ENCODE measurements at regions not wholly inside any gene's neighbourhood (a gene's known extent, or its start where the extent isn't known, plus 50 kb on each side); places are given as distances from the start of the nearest gene placed in this dataset.

DNA sequence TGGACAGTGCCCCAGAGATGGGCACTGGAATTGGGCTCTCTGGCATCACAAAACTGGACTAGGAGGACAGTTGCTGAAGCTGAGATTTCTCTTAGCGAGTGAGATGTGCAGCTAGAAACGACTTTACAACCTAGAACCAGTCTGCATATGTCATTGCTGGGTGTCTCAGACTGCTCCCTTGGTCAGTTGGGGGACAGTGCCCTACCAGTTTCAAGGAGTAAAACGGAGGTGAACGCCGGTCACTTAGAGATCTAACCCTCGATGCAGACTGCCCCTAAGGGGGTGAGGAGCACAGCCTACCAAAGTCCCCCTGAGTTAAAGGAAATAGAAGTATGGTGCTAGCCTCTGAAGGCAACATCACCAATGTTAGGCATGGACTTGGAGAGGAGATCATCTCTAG, 704.4 kb upstream of the CDH9 start:
- DNase-seq (ENCODE audit: low spot score) = no peak
- TF ChIP-seq, protein P1, sequence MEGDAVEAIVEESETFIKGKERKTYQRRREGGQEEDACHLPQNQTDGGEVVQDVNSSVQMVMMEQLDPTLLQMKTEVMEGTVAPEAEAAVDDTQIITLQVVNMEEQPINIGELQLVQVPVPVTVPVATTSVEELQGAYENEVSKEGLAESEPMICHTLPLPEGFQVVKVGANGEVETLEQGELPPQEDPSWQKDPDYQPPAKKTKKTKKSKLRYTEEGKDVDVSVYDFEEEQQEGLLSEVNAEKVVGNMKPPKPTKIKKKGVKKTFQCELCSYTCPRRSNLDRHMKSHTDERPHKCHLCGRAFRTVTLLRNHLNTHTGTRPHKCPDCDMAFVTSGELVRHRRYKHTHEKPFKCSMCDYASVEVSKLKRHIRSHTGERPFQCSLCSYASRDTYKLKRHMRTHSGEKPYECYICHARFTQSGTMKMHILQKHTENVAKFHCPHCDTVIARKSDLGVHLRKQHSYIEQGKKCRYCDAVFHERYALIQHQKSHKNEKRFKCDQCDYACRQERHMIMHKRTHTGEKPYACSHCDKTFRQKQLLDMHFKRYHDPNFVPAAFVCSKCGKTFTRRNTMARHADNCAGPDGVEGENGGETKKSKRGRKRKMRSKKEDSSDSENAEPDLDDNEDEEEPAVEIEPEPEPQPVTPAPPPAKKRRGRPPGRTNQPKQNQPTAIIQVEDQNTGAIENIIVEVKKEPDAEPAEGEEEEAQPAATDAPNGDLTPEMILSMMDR (IDR thresholded peaks at IDR 0.05; ENCODE audit: extremely low read depth, missing control alignments) = no peak

DNA sequence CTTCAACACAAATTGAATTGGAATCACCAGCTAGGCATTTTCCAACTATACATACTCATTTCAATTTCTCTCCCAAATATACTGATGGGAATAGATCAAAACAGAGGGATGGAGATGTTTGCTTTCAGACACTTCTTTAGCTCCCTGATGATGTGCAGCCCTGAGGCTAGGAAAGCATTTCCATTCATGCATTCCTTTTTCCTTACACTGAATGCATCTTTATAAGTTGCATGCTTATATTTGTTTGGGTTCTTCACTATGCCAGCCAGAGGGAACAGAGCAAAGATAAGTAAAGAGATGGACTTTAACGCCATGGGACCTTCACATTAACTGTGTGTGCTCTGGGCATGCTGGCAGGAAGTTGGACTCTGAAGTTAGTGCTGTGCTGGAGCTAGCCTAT, 696.5 kb upstream of the CDH9 start:
- TF ChIP-seq, protein P1 (IDR thresholded peaks at IDR 0.05; ENCODE audit: extremely low read depth, missing control alignments) = no peak
- no peak for DNase-seq (ENCODE audit: low spot score)

DNA sequence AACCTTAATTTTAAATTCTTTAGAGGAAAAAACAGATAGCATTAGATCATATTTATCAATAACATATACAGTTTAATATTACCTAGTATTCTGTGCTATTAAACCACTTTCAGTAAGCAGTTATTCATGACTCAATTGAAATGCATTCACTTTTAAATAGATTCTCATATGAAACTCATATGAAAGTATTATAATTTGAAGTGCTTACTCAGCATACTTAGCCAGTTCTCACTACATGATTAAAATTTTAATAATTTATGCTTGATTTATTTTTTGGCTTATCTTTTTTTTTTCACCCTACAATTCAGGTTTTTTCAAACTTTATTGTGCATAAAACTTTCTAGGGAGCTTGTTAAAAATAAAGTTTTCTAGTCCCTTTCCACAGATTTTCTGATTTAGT, 694.9 kb upstream of the CDH9 start:
- TF ChIP-seq, protein P1 (IDR thresholded peaks at IDR 0.05; ENCODE audit: extremely low read depth, missing control alignments) = no peak
- no peak for DNase-seq (ENCODE audit: low spot score)

DNA sequence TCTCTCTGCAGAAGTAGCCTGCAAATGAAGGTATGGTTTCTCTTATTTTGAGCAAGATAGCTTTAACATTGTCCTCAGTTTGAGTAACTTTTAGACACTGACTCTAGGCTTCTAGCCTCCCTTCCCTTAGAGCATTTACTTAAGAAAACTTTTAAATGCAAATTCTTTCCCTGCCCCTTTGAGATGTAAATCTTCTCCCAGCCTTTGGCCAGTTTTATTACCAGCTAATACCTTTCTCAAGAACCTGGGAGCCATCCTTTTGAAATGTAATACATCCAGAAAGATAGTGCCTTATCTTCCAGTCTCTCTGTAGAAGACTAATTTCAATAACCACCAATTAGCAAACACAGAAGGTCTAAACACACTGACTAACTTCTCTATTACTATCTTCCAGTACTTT, 688.9 kb upstream of the CDH9 start:
- DNase-seq (ENCODE audit: low spot score) = no peak
- TF ChIP-seq, protein P1 (IDR thresholded peaks at IDR 0.05; ENCODE audit: extremely low read depth, missing control alignments) = no peak

DNA sequence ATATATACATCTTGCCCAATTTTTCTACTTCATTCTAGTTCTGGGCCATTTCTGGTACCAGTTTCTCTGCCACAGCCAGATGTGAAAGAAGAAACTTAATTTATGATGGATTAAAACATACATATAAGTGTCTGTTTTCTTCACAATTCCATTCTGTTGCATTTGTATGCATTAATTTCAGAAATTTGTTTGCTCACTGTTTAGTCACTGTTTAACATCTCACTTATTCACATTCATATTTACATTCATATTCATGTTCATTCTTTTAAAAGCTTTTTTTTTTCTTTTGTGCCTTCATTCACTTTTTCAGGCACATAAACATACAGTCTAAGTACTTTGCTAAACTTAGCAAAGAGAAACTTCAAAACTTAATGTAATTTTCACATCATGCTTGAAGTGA, 684.0 kb upstream of the CDH9 start:
- TF ChIP-seq, protein P1 (IDR thresholded peaks at IDR 0.05; ENCODE audit: extremely low read depth, missing control alignments) = no peak
- no peak for DNase-seq (ENCODE audit: low spot score)

DNA sequence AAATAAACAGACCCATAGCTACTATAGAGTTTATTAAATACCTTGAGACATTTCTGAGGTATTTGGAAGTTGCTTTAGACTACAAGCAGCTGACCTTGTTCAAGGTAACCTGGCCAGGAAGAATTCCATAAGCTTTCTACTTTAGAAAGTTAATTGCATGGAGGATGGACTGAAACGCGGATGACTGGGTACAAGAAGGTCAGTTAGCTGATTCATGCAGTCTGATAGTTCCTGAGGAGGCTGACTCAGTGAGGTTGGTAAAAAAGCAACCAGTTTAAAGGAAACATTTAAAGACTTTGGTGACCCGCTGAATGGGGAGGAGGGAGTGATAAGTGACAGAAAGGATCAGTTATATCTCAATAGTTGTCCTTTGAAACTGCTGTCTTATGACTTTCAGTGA, 670.1 kb upstream of the CDH9 start:
- TF ChIP-seq, protein P1 (IDR thresholded peaks at IDR 0.05; ENCODE audit: extremely low read depth, missing control alignments) = no peak
- DNase-seq (ENCODE audit: low spot score) = no peak

DNA sequence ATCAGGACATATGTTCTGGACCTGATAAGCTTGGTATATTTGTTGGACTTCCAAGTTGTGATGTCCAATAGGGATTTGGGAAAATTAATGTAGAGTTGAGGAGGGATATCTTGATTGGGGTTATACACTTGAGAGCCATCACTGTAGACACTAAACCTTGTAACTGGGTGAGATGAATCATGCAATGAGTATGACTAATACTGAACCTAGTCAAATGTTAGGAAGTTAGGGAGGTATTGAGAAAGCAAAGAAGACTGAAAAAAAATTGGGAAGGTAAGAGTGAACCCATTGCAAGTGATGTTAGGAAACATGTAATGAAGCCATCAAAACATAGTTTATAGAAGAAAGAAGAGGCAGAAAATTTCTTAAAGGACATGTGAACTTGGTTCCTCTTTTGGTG, 668.4 kb upstream of the CDH9 start:
- TF ChIP-seq, protein P1 (IDR thresholded peaks at IDR 0.05; ENCODE audit: extremely low read depth, missing control alignments) = no peak
- no peak for DNase-seq (ENCODE audit: low spot score)
